ENCODE measurements at regions not wholly inside any gene's neighbourhood (a gene's known extent, or its start where the extent isn't known, plus 50 kb on each side); places are given as distances from the start of the nearest gene placed in this dataset.
A peak's percentile ranks its signal among the peaks of the same experiment; 100 is the strongest.

DNA sequence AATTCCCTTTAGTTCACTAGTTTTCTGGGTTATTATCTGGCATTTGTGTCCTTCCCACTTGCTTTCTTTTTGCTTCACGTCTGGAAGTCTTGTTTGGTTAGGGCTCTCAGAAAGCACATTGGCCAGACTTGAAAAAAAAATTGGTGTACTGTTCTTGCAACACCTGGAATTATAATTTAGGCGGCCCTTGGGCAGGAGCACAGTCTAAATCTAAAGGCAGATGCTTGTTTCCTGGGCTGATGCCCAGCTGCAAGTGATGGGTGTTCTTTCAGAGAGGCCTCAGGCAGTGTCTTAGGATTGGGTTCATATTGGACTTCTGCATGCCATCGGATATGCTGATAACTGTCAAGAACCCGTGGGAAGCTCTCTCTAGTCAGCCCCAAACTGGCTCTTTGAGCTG lies 521.5 kb downstream of the PDCD6IP start:
- no peak for DNase-seq

- DNase-seq, result no peak
Measured at GRCh38 chr3:34323517-34323916, 525.1 kb downstream of the PDCD6IP start.

- no peak for DNase-seq
Measured at GRCh38 chr3:34346656-34347055, 548.2 kb downstream of the PDCD6IP start.

- DNase-seq, result no peak
Measured at GRCh38 chr3:34351882-34352777, 553.7 kb downstream of the PDCD6IP start.

DNA sequence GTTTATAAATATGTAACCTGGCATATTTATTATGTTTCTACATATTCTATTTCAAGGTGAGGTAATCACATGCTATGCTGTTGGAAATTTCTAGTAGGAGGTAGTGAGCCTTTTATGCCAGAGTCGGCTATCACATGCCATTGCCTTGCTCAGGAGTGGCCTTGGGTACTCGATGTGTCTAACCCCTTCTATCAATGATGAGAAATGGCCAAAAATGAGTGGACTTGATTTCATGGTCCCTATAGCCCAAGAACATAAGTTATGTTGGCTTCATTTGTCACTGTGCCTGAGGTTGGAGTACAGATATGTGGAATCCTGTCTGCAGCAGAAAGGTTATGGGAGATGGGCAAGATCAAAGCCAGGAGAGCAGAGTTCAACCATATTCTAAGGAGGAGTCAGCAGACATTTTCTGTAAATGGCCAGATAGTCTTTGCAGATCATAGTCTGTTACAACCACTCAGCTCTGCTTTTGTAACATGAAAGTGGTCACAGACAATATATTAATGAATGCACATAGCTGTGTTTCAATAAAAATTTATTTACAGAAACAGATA lies 554.4 kb downstream of the PDCD6IP start:
- DNase-seq, result no peak

GRCh38 chr3:34357461-34357860 lies 559.0 kb downstream of the PDCD6IP start:
- no peak for DNase-seq

- no peak for DNase-seq
Measured at GRCh38 chr3:34359064-34359463, 560.6 kb downstream of the PDCD6IP start.

GRCh38 chr3:34360713-34361112 lies 562.3 kb downstream of the PDCD6IP start:
- DNase-seq, result no peak

- DNase-seq, result peak in 1 of 2 donors; percentile 49
Measured at GRCh38 chr3:34361921-34362320, 563.5 kb downstream of the PDCD6IP start.

DNA sequence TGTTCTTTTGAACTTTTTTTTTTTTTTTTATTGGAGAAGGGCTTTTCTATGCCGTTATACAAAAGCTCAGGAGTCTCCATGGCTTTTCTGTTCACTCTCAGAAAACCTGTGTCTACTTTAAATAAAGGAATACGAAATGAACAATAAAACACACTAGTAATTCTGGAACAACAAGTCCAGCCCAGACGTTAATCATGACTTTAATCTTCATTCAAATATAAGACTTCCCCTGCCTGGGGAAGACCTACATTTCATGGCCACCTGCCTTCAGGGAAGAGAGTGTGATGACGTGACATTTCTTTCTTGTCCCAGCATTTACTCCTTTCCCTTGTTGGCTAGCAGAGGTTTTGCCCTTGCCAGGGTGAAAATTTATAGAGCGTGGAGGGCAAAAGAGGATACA lies 564.5 kb downstream of the PDCD6IP start:
- DNase-seq, result no peak

GRCh38 chr3:34363881-34364280 lies 565.5 kb downstream of the PDCD6IP start:
- no peak for DNase-seq

GRCh38 chr3:34364335-34364734 lies 565.9 kb downstream of the PDCD6IP start:
- DNase-seq, result no peak

- DNase-seq, result no peak
Measured at GRCh38 chr3:34365231-34365630, 566.8 kb downstream of the PDCD6IP start.

- DNase-seq, result no peak
Measured at GRCh38 chr3:34365771-34366170, 567.3 kb downstream of the PDCD6IP start.

DNA sequence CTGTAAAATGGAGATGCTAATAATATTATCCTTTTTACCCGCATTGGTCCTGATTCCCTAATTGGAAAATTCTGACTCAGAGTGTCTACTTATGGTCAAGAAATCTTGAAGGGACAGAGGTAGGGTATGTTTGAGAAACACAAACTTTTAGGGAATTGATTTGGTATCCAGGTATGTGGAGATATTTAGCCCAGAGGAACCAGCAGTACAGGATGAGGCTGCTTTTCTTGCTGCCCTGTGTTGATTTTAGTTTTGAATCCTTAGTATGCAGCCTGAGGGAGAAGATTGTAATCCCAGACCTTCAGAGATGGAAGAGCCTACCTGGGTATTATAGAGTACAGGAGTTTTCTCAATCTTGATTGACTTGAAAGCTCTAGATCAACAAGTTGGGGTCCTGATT lies 569.1 kb downstream of the PDCD6IP start:
- DNase-seq, result no peak

DNA sequence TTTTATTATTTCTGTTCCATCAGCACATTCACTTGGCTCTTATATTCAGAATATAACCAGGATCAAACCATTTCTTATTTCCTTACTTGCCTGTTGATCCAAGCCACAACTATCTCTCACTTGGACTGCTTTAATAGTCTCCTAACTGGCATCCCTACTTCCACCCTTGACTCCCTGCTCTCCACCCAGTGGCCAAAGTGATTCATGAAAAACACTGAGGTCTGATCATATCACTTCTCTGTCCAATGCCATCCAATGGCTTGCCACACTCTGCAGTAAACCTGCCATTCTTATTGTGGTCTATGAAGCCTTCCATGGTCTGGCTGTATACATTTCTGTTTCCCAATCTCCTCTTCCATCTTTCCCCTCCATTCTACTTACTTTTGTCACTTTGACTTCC lies 576.1 kb downstream of the PDCD6IP start:
- DNase-seq, result no peak

- no peak for DNase-seq
Measured at GRCh38 chr3:34376691-34377090, 578.3 kb downstream of the PDCD6IP start.

- DNase-seq, result no peak
Measured at GRCh38 chr3:34377961-34378360, 579.5 kb downstream of the PDCD6IP start.

DNA sequence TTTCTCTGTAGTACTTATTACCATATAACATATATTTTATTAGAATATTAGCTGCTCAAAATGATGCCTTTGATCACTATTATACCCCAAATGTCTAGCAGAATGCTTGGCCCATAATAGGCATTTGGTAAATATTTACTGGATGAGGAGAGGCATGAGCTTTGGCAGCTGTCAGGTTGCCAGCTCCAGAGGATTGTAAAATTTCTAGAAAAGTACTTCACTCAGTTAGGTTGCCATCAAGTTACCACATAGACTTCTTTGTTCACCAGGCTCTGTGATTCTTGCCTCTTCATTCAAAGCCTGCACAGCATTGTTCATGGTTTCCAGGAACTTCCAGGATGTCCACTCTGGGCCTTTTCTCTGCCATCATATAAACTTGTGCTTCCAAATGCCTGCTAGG lies 582.8 kb downstream of the PDCD6IP start:
- no peak for DNase-seq

- no peak for DNase-seq
Measured at GRCh38 chr3:34382859-34383258, 584.4 kb downstream of the PDCD6IP start.

GRCh38 chr3:34386309-34386708 lies 587.9 kb downstream of the PDCD6IP start:
- DNase-seq, result no peak

- DNase-seq, result no peak
Measured at GRCh38 chr3:34387826-34388564, 589.6 kb downstream of the PDCD6IP start.

GRCh38 chr3:34388830-34389229 lies 590.4 kb downstream of the PDCD6IP start:
- no peak for DNase-seq
